ENCODE measurements at regions not wholly inside any gene's neighbourhood (a gene's known extent, or its start where the extent isn't known, plus 50 kb on each side); places are given as distances from the start of the nearest gene placed in this dataset.

GRCh38 chr3:67198374-67198773 lies 200.3 kb downstream of the KBTBD8 start:
- H3K9me1 ChIP-seq (ENCODE audit: insufficient read depth, low read length), result no peaks in the 10 kb centered on the region
- ChIA-PET CTCF (no interaction called here), POLR2A (ENCODE audit: unreplicated experiment) (no interaction called here)
- no peak overlapping the region for H4K8ac ChIP-seq (ENCODE audit: low read depth in 2 of 2, low read length in 2 of 2)
- no CpG with 5 or more reads among the region's 1 CpG for WGBS, 2 experiments (ENCODE audit: extremely low coverage in 2 of 2, insufficient read length in 1 of 2)
- H3K23ac ChIP-seq (ENCODE audit: low read depth, low read length), result no peak overlapping the region
- H3K4me1 ChIP-seq (ENCODE audit: control insufficient read depth, insufficient read depth, low read length), result no peaks in the 10 kb centered on the region
- H2BK20ac ChIP-seq (ENCODE audit: low read depth, low read length), result no peak overlapping the region
- no peaks in the 10 kb centered on the region for H3K9me3 ChIP-seq (ENCODE audit: control insufficient read depth, insufficient read depth, low read length)
- no peak overlapping the region for H2AFZ ChIP-seq (replicated peaks; ENCODE audit: low read length, poor library complexity)
- dilution Hi-C loops (cut with HindIII; ENCODE audit: low sequenced_read_pairs, unreplicated experiment) (no loop called here), in situ Hi-C loops (cut with MboI; ENCODE audit: low sequenced_read_pairs) (no loop called here), intact Hi-C loops (cut with micrococcal nuclease) (no loop called here)
- no peak overlapping the region for H4K91ac ChIP-seq (ENCODE audit: insufficient read depth, low read depth, low read length)
- H3K27ac ChIP-seq (ENCODE audit: insufficient read depth, low read length), result no peak overlapping the region
- H2BK15ac ChIP-seq (ENCODE audit: low read depth, low read length), result no peak overlapping the region
- no peaks in the 10 kb centered on the region for H3K36me3 ChIP-seq (ENCODE audit: control insufficient read depth, insufficient read depth, low read length)
- no peaks in the 10 kb centered on the region for H3K79me1 ChIP-seq (ENCODE audit: low read depth in 1 of 2, low read length in 2 of 2)
- H3K27me3 ChIP-seq (ENCODE audit: control insufficient read depth, insufficient read depth, low read length), result no peaks in the 10 kb centered on the region
- no peak overlapping the region for H2BK120ac ChIP-seq (ENCODE audit: low read depth, low read length)
- H4K5ac ChIP-seq (ENCODE audit: low read depth, low read length), result no peak overlapping the region
- H2AK9ac ChIP-seq (replicated peaks; ENCODE audit: low read depth, low read length, poor library complexity), result no peak overlapping the region
- no peak overlapping the region for H2AK5ac ChIP-seq (ENCODE audit: low read depth, low read length)
- H4K20me1 ChIP-seq (ENCODE audit: insufficient read depth, low read length), result no peaks in the 10 kb centered on the region
- H3K9ac ChIP-seq (ENCODE audit: low read depth, low read length), result no peak overlapping the region
- no peak overlapping the region for H3K4me2 ChIP-seq (ENCODE audit: low read depth, low read length)
- H3K4ac ChIP-seq (ENCODE audit: low read depth, low read length), result no peak overlapping the region
- H3K18ac ChIP-seq (ENCODE audit: low read depth, low read length), result no peak overlapping the region
- DNase-seq (no peak), ATAC-seq (ENCODE audit: low read depth) (no peak)
- H3K56ac ChIP-seq (ENCODE audit: extremely low read depth, insufficient read depth, low read length), result no peak overlapping the region
- TF ChIP-seq MAZ (IDR thresholded peaks at IDR 0.05; ENCODE audit: borderline replicate concordance, low read depth, low read length), result no peak
- TF ChIP-seq FOS (IDR thresholded peaks at IDR 0.05; ENCODE audit: low read depth, low read length), result no peak
- no peak for TF ChIP-seq BHLHE40 (IDR thresholded peaks at IDR 0.05; ENCODE audit: low read depth, low read length)
- H2BK5ac ChIP-seq (ENCODE audit: low read depth, low read length, poor library complexity, severe bottlenecking), result no peak overlapping the region
- no peak overlapping the region for H3K14ac ChIP-seq (replicated peaks; ENCODE audit: low read depth, low read length)
- BruUV-seq (replicated peaks), result no TSS peak
- no peak overlapping the region for H3K4me3 ChIP-seq (ENCODE audit: insufficient read depth, low read depth, low read length)
